Caco-2 (cell line): ENCODE measurements at regions not wholly inside any gene's neighbourhood (a gene's known extent, or its start where the extent isn't known, plus 50 kb on each side); places are given as distances from the start of the nearest gene placed in this dataset.

Source experiments
- BruUV-seq: library from RNA; stranded (reverse); fragments of 400-500 nt; replicated peaks from 2 replicates; lab custom pipeline; 2021; lab: Mats Ljungman, UMichigan
- CTCF ChIA-PET: fragments of 300-600 bp; sonication (Branson Sonifier 250); formaldehyde crosslinking; loops from one replicate; lab custom pipeline; 2022; ENCODE audit warnings: antibody characterized with exemption; lab: Charles Lee
- POLR2A ChIA-PET: fragments of 300-600 bp; sonication (Branson Sonifier 250); formaldehyde crosslinking; loops from one replicate; lab custom pipeline; 2022; ENCODE audit warnings: antibody characterized with exemption; lab: Charles Lee
- DNase-seq, 2 experiments: peaks; one replicate each; pipeline versions ENCODE4 v3.0.0 to v3.0.0-alpha.2; 2020 to 2022
- H3K27me3 ChIP-seq: replicated peaks from 2 replicates; pipeline ENCODE4 v1.6.0; 2011; ENCODE audit warnings: low read length; ENCODE audit not compliant: control insufficient read depth, insufficient read depth
- H3K36me3 ChIP-seq: 2 replicates; pipeline ENCODE4 v1.5.1; 2011; ENCODE audit warnings: low read length; ENCODE audit not compliant: control insufficient read depth, insufficient read depth
- H3K4me1 ChIP-seq: fragments of 250-450 bp; sonication (Bioruptor Pico); 2 replicates; pipeline ENCODE4 v1.5.1; 2020; ENCODE audit warnings: mild to moderate bottlenecking
- H3K4me3 ChIP-seq: 2 replicates; pipeline ENCODE4 v1.5.1; 2011; ENCODE audit warnings: low read depth, mild to moderate bottlenecking, control low read depth, low read length
- H3K9me3 ChIP-seq: fragments of 250-450 bp; sonication (Bioruptor Pico); 2 replicates; pipeline ENCODE4 v1.5.1; 2020; ENCODE audit warnings: mild to moderate bottlenecking, moderate library complexity
- H3K27ac Mint-ChIP-seq: one replicate; pipeline ENCODE4 v1.8.0; 2022; ENCODE audit warnings: mixed read lengths; ENCODE audit not compliant: unreplicated experiment
- H3K27me3 Mint-ChIP-seq: one replicate; pipeline ENCODE4 v1.8.0; 2022; ENCODE audit warnings: mixed read lengths; ENCODE audit not compliant: insufficient read depth, unreplicated experiment
- H3K36me3 Mint-ChIP-seq: one replicate; pipeline ENCODE4 v1.8.0; 2022; ENCODE audit warnings: mild to moderate bottlenecking, mixed read lengths; ENCODE audit not compliant: insufficient read depth, unreplicated experiment
- H3K4me1 Mint-ChIP-seq: one replicate; pipeline ENCODE4 v1.8.0; 2022; ENCODE audit warnings: low read depth, mixed read lengths; ENCODE audit not compliant: unreplicated experiment
- H3K4me3 Mint-ChIP-seq: one replicate; pipeline ENCODE4 v1.8.0; 2022; ENCODE audit warnings: mild to moderate bottlenecking, moderate library complexity, mixed read lengths; ENCODE audit not compliant: unreplicated experiment
- H3K9me3 Mint-ChIP-seq: one replicate; pipeline ENCODE4 v1.8.0; 2022; ENCODE audit warnings: mixed read lengths; ENCODE audit not compliant: unreplicated experiment
- CTCF ChIP-seq, 2 experiments: fragments of 200-600 bp in 1 of 2; IDR thresholded peaks; 1 replicate in 1 of 2; 2 replicates in 1 of 2; pipeline versions ENCODE4 v1.5.1 to v1.8.0; 2011 to 2022; ENCODE audit warnings: antibody characterized with exemption in 1 of 2, control low read depth in 1 of 2, inconsistent platforms in 1 of 2, low read depth in 1 of 2, low read length in 1 of 2, mild to moderate bottlenecking in 1 of 2, moderate library complexity in 1 of 2; ENCODE audit not compliant: insufficient read depth in 1 of 2, severe bottlenecking in 1 of 2, unreplicated experiment in 1 of 2
- intact Hi-C: fragments of 100-400 bp; cut with micrococcal nuclease; formaldehyde crosslinking; loops from one replicate; pipeline ENCODE4 v1.10.0; 2022; ENCODE audit not compliant: unreplicated experiment

DNA sequence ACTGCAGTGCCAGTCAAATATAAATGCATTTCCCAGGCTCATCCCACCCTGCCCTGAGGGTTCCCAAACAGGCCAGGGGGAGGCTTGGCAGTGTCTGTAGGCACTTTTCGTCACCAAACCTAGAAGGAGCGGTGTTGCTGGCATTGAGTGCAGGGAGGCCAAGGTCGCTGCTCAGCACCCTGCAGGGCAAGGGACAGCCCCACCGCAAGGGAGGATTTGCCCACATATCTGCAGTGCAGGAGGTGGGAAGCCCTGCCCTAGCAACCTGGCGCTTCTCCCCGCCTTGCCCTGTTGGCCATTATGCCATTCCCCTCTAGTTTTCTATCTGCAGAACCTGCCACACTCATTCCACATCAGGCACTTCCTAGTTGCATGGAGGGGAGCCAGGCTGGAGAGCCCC lies 327.8 kb upstream of the ADCY2 start:
- no peaks in the 10 kb centered on the region for H3K4me1 ChIP-seq
- no peak for TF ChIP-seq CTCF (IDR thresholded peaks at IDR 0.05; ENCODE audit: insufficient read depth in 1 of 2, low read depth in 1 of 2, low read length in 1 of 2, severe bottlenecking in 1 of 2, unreplicated experiment in 1 of 2)
- no peak overlapping the region for H3K4me3 Mint-ChIP-seq
- H3K27ac Mint-ChIP-seq = no peak overlapping the region
- no peak overlapping the region for H3K4me3 ChIP-seq
- BruUV-seq = no TSS peak
- no peaks in the 10 kb centered on the region for H3K27me3 ChIP-seq
- H3K9me3 ChIP-seq = no peaks in the 10 kb centered on the region
- peaks cover 9% of the 10 kb centered on the region for H3K27me3 Mint-ChIP-seq
- H3K36me3 Mint-ChIP-seq = no peaks in the 10 kb centered on the region
- DNase-seq = no peak
- no peaks in the 10 kb centered on the region for H3K4me1 Mint-ChIP-seq
- no peaks in the 10 kb centered on the region for H3K9me3 Mint-ChIP-seq
- ChIA-PET POLR2A (no interaction called here), CTCF (no interaction called here)
- intact Hi-C loops = no loop called here
- H3K36me3 ChIP-seq = no peaks in the 10 kb centered on the region

- no peaks in the 10 kb centered on the region for H3K9me3 ChIP-seq
- no peaks in the 10 kb centered on the region for H3K4me1 Mint-ChIP-seq
- H3K4me3 ChIP-seq = no peak overlapping the region
- H3K9me3 Mint-ChIP-seq = no peaks in the 10 kb centered on the region
- TF ChIP-seq CTCF (IDR thresholded peaks at IDR 0.05; ENCODE audit: insufficient read depth in 1 of 2, low read depth in 1 of 2, low read length in 1 of 2, severe bottlenecking in 1 of 2, unreplicated experiment in 1 of 2) = no peak
- no peak overlapping the region for H3K27ac Mint-ChIP-seq
- H3K27me3 ChIP-seq = no peaks in the 10 kb centered on the region
- no peaks in the 10 kb centered on the region for H3K36me3 Mint-ChIP-seq
- H3K4me3 Mint-ChIP-seq = no peak overlapping the region
- DNase-seq = no peak
- intact Hi-C loops = no loop called here
- H3K4me1 ChIP-seq = no peaks in the 10 kb centered on the region
- ChIA-PET CTCF (no interaction called here), POLR2A (no interaction called here)
- peaks cover 9% of the 10 kb centered on the region for H3K27me3 Mint-ChIP-seq
- BruUV-seq = no TSS peak
- no peaks in the 10 kb centered on the region for H3K36me3 ChIP-seq
These were observed 327.0 kb upstream of the ADCY2 start for GRCh38 chr5:7068899-7069298.

DNA sequence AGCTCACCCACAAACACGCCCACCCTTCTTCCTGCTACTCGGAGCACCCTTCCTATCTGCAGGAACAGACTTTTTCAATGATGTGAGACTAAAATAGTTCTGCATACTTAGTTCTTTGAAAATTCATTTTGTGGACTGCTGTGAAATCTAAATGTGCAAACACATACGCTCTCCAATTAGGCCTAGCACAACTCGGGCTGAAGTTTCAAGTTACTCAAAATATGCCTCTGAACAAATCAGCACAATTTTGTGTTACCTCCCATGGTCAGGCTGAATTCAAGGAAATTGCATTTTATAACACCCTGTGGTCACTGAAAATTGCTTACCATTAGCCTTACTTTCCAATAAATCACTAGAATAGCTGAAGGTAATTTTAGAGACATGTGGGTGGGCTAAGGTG lies 323.8 kb upstream of the ADCY2 start:
- Mint-ChIP-seq H3K27me3 (peaks cover 9% of the 10 kb centered on the region), H3K9me3 (no peaks in the 10 kb centered on the region), H3K27ac (no peak overlapping the region), H3K4me3 (no peak overlapping the region), H3K4me1 (no peaks in the 10 kb centered on the region), H3K36me3 (no peaks in the 10 kb centered on the region)
- TF ChIP-seq CTCF (IDR thresholded peaks at IDR 0.05; ENCODE audit: insufficient read depth in 1 of 2, low read depth in 1 of 2, low read length in 1 of 2, severe bottlenecking in 1 of 2, unreplicated experiment in 1 of 2) = no peak
- intact Hi-C loops = no loop called here
- no peak for DNase-seq
- Histone ChIP-seq H3K36me3 (no peaks in the 10 kb centered on the region), H3K4me3 (no peak overlapping the region), H3K27me3 (no peaks in the 10 kb centered on the region), H3K9me3 (no peaks in the 10 kb centered on the region), H3K4me1 (no peaks in the 10 kb centered on the region)
- ChIA-PET CTCF (no interaction called here), POLR2A (no interaction called here)
- no TSS peak for BruUV-seq
